HG03520 (cell line): ENCODE measurements at regions not wholly inside any gene's neighbourhood (a gene's known extent, or its start where the extent isn't known, plus 50 kb on each side); places are given as distances from the start of the nearest gene placed in this dataset.

Source experiments
- ATAC-seq: cut with Tn5 transposase; IDR thresholded peaks from one replicate; pipeline ENCODE4 v1.9.1; 2021; ENCODE audit warnings: mild to moderate bottlenecking, moderate library complexity; ENCODE audit not compliant: unreplicated experiment

DNA sequence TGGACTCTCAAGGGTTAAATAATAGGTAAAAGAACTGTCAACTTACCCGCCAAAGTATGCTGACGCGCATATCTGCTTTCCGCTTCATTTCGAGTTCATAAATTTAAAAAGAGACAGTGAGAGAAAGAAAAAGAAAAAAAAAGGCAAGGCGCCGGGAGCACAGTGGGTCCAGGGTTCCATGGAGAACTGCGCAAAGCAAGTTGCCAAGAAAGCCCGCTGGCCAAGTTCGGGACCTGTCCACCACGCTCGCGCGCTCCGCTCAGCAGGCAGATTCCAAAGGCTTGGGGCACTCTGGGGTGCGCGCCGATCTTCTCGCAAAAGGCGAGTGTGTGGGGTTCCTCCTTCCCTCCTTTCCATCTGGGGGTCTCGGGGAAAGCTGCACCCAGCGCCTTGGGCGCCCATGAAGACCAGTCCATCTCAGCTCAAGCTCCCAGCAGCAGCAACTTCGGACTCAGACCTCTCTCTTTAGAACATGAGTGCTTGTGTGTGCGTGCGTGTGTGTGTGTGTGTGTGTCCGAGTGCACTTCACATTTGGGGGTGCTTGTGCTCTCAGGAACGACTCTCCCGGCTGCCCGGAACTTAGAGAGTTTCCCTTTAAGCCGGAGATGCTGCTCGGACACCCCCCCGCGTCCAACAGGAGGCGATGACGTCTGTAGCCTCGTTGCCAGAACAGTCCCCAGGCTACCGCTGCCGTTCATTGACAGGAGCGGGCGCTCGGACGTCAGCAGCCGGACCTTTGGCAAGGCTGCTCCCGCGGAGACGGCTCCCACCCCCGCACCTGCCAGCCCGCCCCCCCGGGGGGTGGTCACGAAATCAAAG, 180.0 kb downstream of the TBXT start:
- no peak for ATAC-seq

DNA sequence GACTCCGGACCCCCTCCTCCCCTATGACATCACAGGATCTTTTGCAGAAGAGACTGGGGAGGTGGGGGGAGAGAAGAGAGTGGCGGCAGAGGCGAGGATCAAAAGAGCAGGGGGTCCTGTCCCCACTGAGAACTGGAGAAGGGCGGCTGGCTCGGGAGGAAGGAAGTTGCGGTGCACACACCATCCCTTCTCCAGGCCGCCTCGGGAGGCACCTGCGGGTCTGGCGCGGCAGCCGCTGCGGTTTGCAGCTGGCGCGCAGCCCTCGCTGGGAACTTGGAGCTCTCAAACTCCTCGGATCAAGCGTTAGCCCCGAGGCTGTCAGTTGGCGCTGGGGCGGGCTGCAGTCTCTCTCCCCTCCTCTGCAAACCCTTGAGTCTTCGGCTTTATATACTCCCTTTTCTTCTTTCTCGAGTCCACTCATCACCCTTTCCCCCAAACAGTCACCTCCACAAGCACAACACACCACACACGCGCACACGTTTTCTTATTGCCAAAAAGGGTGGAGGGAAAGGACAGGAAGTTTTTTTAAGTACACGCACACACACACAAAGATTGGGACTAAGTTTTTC, 180.7 kb downstream of the TBXT start:
- no peak for ATAC-seq

DNA sequence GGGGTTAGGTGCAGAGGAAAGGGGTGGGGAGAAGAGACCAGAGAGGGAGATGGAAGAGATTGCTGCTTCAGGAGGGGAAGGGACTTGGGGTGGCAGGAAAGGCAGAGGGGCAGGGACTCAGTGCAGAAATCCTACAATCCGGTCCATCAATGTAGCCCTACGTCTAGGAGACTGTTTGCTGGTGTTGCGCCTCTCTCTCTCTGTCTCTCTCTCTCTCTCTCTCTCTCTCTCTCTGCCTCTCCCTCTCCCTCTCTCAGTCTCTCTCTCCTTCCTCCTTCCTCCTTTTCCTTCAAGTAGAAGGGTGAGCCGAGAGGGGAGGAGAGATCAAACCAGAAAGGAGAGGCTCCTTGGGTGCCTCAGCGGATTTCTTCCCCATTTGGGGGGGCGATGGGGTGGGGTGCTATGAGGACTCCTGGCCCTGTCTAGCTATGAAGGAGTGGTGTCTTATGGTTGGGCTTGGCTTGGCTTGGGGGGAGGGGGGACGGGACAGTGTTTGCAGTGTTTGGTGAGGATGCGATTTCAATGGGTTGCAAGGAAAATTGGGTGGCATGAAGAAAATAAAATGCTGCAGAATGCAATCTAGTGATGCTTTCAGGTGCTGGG, 181.2 kb downstream of the TBXT start:
- ATAC-seq = no peak

DNA sequence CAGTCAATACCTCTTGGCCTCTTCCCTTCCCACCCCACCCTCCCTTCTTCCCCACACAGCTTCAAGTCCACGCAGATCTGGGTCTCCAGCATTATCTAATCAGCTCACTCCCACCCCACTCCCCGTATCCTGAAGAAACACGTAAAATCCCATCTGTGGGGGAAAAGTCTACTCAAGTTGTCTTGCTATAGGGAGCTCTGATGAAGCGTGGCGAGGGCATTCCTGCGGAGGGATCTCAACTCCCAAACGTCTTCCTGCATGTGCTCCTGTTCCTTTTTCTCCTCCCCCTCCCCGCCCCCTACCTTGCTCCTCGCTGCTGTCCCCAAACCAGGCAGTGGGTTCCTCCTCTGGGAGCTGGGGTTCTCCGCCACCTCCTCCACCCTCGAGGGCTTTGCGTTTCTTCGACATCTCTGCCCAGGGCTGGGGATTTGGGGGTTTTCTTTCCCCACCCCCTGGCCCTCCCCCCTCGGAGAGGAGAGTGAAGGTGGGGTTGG, 181.8 kb downstream of the TBXT start:
- no peak for ATAC-seq

DNA sequence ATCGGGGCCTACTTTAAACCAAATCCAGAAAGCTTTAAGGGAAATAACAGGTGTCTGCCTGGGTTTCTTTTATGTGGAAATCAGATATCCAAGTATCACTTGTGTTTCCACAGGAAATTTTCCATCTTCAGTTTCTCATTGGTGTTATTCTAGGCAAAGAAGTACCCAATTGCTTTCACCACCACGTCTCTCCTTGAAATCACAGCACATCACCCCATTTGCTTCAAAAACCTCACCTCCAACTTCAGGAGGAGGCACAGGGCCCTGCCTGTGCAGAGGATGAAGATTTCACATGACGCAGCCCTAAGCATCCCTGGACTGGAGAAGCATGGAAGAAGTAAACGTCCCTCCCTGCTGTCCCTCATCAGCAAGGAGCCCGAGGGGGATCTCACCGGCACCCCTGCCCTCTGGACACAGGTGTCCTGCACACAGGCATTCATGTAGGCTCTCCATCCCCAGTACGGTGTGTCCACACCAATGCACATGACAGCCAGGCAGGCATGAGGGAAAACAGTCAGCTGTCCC, 182.3 kb downstream of the TBXT start:
- ATAC-seq = no peak

DNA sequence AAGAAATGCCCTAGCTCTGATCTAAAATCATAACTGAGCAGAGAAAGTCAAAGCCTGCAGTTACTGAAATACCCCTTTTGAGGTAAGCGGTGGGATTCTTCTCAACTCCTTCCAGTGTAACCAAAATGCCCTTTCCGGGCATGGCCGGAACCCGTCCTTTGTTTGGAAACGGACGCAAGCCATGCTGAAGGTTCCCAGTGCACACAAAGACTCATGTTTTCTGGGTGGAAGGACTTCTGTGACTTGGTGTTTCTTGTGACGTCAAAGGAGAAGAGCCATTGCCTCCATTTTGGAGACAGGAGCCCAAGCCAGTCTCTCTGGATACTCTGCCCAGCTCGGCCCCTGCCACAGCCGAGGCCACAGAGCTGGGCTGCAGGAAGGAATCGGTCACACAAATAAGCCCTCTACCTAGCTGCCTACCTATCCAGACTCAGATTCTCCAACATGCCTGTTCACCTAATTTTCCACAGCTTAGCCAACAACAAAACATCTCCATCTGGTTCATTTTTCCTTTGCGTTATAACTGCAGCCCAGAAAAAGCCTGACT, 182.8 kb downstream of the TBXT start:
- no peak for ATAC-seq

DNA sequence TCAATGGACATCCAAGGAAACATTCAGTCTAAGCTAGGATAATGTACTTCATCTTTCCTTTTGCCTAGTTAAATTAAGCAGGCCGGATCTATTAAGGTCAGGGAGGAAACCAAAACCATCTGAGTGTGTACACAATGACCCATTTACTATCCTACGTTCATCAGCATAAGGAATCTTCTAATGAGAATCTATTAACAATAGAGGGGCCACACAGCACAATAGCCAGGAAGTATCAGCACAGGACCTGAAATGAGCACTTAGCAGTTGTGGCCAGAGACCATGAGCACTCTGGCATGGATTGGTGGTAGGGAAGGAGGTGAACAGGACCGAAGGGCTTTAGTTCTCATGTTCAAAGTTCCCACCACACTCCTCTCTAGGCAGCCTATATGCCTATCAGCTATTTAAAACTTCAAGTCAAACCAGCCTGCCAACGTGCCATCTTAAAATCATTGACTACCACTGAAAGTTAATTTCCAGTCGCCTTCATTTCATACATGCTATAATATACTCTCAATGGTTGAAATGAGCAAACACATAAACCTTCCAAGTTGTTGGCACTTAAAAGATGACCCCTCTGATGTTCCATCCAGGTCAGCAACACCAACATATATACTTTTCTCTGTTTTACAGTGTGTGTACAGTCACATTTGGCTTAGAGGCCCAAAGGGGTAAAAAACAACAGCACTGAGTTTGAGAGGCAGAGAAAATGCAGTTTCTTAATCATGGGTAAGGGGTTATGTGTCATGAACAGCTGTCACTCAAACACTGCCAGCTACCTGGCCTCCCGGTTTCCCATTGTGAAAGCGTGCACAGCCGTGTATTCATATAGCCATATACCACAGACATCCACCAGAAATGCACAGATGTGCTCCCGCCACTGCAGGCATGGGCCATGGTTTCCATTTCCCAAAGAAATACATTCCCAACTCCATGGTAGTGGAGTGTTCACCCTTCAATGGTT, 184.3 kb downstream of the TBXT start:
- ATAC-seq = no peak

DNA sequence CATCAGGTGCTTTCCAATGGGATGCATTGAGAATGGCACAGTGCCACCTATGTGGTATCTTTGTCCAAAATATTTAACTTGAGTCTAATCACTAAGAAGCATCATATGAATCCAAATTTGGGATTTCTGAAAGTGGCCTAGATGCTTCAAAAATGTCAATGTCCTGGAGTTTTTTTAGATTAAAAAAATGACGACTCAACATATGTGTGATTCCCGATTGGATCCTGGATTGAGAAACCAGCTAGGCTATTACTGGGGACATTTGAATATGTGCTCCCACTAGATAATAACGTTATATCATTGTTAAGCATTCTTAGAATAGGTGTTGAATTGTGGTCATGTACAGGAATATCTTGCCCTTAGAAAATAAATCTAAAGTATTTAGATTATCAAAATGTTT, 189.2 kb downstream of the TBXT start:
- ATAC-seq = no peak

DNA sequence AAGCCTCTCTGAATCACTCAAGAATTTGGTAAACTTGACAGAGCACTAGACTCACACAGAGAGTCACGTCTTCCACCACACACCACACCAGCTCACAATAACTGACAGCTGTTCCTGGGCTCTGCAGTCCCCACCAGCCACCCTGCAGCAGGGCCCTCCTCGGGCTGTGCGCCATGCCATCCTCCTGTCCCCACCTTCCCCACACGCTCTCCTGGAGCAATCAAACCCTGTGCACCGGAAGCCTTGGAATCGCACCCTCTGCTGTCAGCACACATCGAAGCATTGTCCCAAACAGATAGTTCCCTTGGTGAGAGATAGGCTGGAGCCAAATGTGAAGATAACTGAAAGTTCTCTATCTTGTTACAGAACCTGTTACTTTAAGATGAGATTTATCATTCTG, 191.0 kb downstream of the TBXT start:
- no peak for ATAC-seq

DNA sequence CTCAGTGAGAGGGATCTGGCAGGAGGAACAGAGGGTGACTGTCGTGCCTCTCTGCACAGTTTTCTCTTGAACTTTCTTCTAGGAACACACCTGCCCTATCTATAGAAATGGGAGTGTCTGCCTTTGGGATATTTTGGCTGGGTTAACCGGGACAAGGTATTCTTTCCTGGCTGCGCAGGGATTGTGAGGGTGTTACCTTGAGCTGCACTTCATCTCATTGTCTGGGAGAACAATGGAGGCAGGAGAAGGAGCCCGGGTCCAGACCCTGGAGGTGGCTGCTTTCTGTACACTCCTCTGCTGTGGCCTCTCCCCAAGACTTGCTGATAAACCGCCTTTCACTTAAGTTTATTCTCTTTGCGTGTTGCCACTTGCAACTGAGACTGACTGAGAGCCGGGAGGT, 192.8 kb downstream of the TBXT start:
- ATAC-seq = no peak

DNA sequence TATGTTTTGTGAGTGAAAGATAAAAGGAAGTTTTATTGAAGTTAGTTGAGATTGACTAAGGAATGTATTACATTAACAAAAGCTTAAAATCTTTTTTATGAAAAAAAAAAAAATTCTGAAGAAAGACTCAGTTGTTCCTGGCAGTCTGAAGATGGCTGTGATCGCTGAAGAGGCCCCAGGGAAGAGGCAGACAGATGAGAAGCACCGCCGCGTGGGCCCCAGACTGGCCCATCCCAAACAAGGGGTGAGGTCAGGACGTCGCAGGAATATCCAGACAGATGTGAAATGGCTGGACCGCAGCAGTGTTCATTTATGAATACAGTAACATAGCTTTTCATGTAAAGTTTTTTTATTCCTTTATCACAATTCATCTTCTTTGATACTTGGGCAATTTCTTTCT, 194.2 kb downstream of the TBXT start:
- ATAC-seq = no peak

DNA sequence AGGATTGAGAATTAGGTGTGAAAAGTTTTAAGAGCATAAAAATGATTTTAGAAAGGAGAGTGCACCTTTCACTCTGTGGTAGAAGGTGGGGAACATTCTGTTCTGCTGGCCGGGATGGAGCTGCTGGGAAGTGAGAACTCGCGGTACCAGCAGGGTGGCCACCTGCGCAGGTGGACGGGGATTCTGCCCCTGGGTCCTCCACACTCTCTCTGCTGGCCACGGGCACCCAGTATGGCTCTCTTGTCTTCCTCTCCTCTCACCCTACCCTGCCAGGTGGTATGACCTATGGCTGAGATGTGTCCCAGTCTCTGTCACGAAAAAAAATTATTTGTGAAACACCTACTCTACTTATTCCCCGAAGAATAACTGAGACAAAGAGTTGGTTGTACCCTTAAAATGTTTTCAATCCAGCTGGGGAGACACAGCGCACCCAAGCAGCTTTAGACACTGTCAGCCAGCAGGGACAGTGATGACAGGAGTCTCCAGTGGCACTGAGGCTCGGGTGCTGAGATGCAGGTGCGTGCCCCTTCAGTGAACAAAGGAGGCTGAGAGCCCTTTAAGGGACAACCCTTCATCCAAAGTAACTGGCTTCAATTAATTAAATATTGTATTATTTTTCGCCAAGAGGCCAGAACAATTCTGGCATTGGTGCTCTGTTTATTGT, 195.4 kb downstream of the TBXT start:
- no peak for ATAC-seq

DNA sequence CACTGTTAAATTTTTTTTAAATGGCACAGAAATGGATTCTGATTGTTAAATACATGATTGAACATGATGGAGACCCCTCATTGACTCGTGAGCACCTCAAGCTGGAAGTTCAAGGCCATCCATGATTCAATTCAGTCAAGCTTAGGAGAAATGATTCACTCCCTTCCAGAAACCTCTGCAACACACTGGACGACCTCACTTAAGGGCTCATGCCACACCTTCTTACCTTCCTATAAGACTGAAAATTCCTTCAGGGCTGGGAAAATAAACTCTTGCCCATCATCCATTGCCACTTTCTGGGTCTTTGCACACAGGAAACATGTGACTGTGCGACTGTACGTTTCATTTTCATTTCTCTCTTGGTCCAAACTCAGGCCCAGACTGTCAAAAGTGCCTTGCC, 196.4 kb downstream of the TBXT start:
- no peak for ATAC-seq

DNA sequence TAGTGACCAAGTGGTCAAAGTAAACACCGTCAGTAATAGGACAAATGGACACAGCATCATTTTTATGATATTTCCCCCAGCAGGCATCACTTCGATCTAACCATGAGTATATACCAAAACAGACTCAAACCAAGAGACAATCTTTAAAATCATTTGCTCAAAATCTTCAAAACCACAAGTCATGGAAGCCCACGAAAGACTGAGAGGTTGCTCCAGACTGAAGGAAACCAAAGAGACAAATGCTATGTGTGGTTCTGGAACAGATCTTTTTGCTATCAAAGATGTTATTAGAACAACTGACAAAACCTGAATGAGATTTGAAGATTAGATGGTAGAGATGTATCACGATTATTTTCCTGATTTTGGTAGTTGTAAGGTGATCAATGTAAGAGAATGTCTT, 197.7 kb downstream of the TBXT start:
- ATAC-seq = no peak

DNA sequence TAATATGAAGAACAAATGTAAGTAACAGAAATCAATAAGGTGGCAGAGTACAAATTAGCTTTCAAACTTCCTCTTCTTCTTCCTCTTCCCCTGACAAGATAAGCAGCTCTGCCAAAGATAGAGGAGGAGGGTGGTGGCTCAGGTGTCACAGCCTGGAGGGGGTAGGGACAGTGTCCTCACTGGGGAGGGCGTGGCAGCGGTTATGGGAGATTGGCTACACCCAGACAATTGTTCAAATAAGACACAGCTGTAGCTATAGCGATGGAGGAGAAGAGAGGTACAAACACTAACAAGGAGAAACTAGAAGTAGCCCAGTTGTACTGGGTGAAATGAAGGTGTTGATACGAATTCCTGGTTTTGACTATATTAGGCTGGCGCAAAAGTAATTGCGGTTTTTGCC, 198.5 kb downstream of the TBXT start:
- ATAC-seq = no peak

DNA sequence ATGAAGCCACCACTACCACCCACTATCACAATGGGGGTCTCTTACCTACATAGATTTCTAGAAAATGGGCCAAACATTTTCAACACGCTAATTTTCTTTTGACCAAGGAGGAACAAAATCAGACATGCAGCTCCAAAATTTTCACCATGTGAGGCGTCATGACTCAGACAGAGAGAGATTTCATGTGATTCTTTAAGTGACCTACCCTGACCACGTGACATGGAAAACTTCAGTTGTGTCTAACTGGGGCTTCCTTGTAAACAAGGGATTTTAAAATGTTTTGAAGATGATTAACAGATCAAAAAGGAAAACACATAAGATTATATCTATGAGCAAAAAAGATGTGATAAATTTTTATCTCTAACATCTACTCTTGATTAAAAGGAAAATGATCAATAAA, 199.2 kb downstream of the TBXT start:
- ATAC-seq = no peak

DNA sequence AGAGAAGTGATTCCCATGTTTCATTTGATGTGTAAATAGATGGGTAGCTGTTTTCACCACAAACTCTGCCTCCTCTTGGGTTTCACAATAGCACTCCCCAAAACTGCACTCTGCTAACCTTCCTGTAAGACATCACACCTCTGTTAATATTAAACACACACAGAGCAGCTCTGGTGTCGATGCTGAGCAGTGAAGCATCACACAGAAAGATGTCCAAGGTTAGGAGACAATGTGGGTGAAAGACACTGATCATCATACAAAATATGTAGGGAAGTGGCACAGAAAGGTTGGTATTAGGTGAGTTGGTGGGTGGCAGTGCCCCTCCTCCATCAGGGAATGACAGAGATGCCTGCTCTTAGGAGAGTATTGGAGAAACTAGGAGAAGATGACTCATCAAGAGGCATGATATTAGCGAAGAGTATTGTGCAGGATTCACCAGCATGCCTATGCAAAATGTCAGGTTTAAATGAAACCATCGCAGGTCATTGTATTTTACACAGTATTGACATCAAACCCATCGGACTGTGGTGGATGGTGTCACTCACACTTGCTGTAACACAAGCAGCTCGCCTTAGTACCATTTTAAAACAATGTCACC, 199.7 kb downstream of the TBXT start:
- ATAC-seq = peak; percentile 53

DNA sequence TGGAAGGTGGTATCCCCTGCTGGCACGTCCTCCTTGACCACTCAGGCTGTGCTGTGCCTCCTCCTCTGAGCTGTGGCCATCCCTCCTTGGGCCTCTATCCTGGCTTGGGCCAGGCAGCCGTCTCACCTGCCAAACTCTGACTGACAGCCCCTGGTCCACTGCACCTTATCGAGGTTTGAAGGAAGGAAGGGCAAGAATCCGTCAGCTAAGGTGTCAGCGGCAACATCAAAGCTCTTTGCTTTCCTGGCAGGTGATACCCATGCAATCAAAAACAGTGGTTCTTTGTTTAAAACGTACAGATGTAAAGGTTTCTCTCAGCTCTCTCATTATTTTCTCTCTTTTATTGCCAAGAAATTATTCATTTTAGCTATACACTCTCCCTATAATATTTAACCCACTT, 203.9 kb downstream of the TBXT start:
- no peak for ATAC-seq

DNA sequence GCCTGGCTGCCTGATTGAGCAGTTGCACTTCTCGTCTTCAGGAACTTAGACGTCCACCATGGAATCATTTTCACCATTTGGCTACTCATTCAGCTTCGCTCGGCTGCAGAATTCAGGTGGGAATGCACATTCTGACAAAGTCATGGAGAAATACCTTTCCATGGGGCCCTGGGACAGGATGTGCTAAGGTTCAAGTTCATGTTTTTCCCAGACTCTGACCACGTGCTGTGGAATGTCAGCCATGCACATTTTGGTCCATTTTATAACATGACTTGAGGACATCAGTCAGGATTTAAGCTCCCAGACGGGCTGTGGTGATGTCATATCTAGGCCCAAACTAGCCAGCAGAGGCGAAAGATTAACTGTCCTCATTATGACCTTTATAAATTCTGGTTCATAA, 205.3 kb downstream of the TBXT start:
- no peak for ATAC-seq

DNA sequence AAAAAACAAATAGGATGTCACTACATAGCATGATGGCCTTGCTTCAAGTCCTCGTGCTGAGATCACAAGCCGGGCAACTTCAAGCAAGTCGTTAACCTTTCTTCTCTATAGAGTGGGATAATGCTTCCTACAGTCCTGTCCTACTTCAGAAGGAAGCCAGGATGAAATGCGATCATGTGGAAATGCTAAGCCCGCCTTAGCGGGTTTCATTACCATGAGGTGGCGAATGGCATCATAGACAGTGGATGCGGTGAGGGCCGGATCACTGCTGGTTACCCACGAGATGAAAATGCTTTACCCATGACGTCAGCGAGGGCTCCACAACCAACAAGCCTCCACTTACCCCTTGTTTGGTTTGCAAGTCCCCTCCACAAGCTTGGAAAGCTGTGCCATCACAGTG, 206.4 kb downstream of the TBXT start:
- ATAC-seq = no peak
